Neural cell (in vitro differentiated cells): ENCODE measurements at regions not wholly inside any gene's neighbourhood (a gene's known extent, or its start where the extent isn't known, plus 50 kb on each side); places are given as distances from the start of the nearest gene placed in this dataset.

Experiments used
- CTCF ChIP-seq: fragments of 450-650 bp; IDR thresholded peaks from 2 replicates; pipeline ENCODE4 v1.5.1; 2014; ENCODE audit warnings: antibody characterized with exemption, mild to moderate bottlenecking, moderate library complexity; ENCODE audit not compliant: poor library complexity, severe bottlenecking
- EP300 ChIP-seq: fragments of 450-650 bp; conservative IDR thresholded peaks from 2 replicates; pipeline ENCODE4 v1.6.1; 2014; ENCODE audit warnings: antibody characterized with exemption, mild to moderate bottlenecking, moderate library complexity; ENCODE audit not compliant: poor library complexity, severe bottlenecking
- MXI1 ChIP-seq: fragments of 450-650 bp; conservative IDR thresholded peaks from 2 replicates; pipeline ENCODE4 v1.6.1; 2014; ENCODE audit warnings: antibody characterized with exemption, mild to moderate bottlenecking; ENCODE audit not compliant: poor library complexity, severe bottlenecking
- POLR2AphosphoS5 ChIP-seq: IDR thresholded peaks from 2 replicates; pipeline ENCODE4 v1.6.1; 2012
- REST ChIP-seq: IDR thresholded peaks from 2 replicates; pipeline ENCODE4 v1.6.1; 2012; ENCODE audit warnings: borderline replicate concordance
- SMC3 ChIP-seq: fragments of 450-650 bp; conservative IDR thresholded peaks from 2 replicates; pipeline ENCODE4 v1.6.1; 2014; ENCODE audit warnings: antibody characterized with exemption, mild to moderate bottlenecking, moderate library complexity; ENCODE audit not compliant: poor library complexity
- TAF1 ChIP-seq: IDR thresholded peaks from 2 replicates; pipeline ENCODE4 v1.6.1; 2012; ENCODE audit warnings: low read depth

- no peak for TF ChIP-seq TAF1
- TF ChIP-seq REST, result no peak
- TF ChIP-seq CTCF, result no peak
- TF ChIP-seq EP300, result no peak
- TF ChIP-seq POLR2AphosphoS5, result no peak
- no peak for TF ChIP-seq SMC3
- TF ChIP-seq MXI1, result no peak
These were observed 360.6 kb downstream of the ZNF521 start for GRCh38 chr18:24991141-24992060.
